Memory B cell (primary cell): ENCODE measurements at regions not wholly inside any gene's neighbourhood (a gene's known extent, or its start where the extent isn't known, plus 50 kb on each side); places are given as distances from the start of the nearest gene placed in this dataset.

ENCODE experiments used
- ATAC-seq: fragments of 150-1000 bp; cut with Tn5 transposase; 2 replicates; pipeline ENCODE4 v1.10.0; 2021; ENCODE audit warnings: low read depth, mild to moderate bottlenecking, moderate library complexity
- DNase-seq, 2 donors: peaks; one replicate each; pipeline ENCODE4 v3.0.0; 2022; ENCODE audit warnings: low spot score in 2 of 2
- H3K27ac Mint-ChIP-seq: one replicate; pipeline ENCODE4 v1.8.0; 2022; ENCODE audit warnings: mild to moderate bottlenecking, moderate library complexity, mixed read lengths
- H3K27me3 Mint-ChIP-seq: one replicate; pipeline ENCODE4 v1.8.0; 2022; ENCODE audit warnings: mixed read lengths
- H3K36me3 Mint-ChIP-seq: one replicate; pipeline ENCODE4 v1.8.0; 2022; ENCODE audit warnings: mild to moderate bottlenecking, mixed read lengths
- H3K4me1 Mint-ChIP-seq: one replicate; pipeline ENCODE4 v1.8.0; 2022; ENCODE audit warnings: mixed read lengths
- H3K4me3 Mint-ChIP-seq: one replicate; pipeline ENCODE4 v1.8.0; 2022; ENCODE audit warnings: mild to moderate bottlenecking, moderate library complexity, mixed read lengths
- H3K9me3 Mint-ChIP-seq: one replicate; pipeline ENCODE4 v1.8.0; 2022; ENCODE audit warnings: mixed read lengths

DNA sequence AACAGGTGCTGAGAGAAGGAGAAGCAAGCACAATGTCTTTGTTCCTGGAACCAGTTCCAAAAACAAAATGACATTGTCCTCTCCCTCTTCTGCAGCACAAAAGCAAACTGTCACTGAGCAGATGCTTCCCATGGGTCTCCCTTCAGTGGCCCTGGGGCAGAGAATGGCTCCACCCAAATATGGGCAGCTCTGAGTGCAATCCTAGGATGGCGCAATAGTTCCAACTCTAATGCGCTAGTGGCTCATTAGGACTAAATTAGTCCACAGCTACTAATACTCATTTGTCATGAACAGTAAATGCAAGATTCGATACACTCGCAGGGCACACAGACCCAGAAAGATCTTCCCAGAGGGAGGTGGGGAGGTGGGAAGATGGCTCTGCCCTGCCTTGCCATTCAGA, 205.2 kb upstream of the CHAC2 start:
- H3K27me3 Mint-ChIP-seq, result no peaks in the 10 kb centered on the region
- peaks cover 3% of the 10 kb centered on the region for H3K9me3 Mint-ChIP-seq
- ATAC-seq (no peak), DNase-seq (no peak)
- H3K36me3 Mint-ChIP-seq, result no peaks in the 10 kb centered on the region
- no peak overlapping the region for H3K27ac Mint-ChIP-seq
- H3K4me3 Mint-ChIP-seq, result no peak overlapping the region
- no peaks in the 10 kb centered on the region for H3K4me1 Mint-ChIP-seq

DNA sequence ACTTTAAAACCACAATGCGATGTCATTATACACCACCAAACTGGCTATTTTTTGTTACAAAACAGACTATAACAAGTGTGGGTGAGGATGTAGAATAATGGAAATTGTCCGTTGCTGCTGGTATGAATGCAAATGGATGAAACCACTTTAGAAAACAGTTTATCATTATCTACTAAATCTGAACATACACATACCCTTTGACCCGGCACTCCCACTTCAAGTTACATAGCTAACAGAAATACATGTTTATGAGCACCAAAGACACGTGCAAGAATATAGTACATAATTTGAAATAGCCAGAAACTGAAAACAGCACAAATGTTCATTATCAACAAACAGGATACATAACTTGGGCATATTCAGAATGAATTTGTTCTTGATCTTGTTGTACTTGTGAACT, 206.4 kb upstream of the CHAC2 start:
- H3K9me3 Mint-ChIP-seq, result peaks cover 7% of the 10 kb centered on the region
- no peak overlapping the region for H3K27ac Mint-ChIP-seq
- H3K4me1 Mint-ChIP-seq, result no peaks in the 10 kb centered on the region
- no peak overlapping the region for H3K4me3 Mint-ChIP-seq
- peaks cover 1% of the 10 kb centered on the region for H3K36me3 Mint-ChIP-seq
- H3K27me3 Mint-ChIP-seq, result peaks cover 1% of the 10 kb centered on the region
- ATAC-seq, result no peak
- DNase-seq, result no peak

DNA sequence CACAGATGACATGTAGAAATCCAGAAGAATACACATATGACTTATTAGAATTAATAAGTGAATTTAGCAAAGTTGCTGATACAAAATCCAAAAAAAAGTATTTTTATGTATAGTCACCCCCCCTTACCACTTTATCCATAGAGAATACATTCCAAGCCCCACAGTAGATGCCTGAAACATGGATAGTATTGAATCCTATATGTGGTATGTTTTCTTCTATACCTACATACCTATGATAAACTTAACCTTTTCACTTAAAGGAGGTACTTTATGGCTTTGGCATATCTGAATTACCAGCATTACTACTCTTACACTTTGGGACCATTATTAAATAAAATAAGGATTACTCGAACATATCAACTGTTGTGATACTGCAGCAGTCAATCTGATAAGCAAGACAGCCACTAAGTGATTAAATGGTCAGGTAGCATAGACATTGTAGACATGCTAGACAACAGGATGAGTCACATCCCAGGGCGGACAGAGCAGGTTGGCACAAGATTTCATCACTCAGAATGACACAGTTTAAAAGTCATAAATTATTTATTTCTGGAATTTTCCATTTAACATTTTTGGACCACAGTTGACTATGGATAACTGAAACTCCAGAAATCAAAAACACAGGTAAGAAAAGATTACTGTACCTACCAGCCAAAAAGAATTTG, 208.2 kb upstream of the CHAC2 start:
- no peak for ATAC-seq
- no peak for DNase-seq
- peaks cover 1% of the 10 kb centered on the region for H3K27me3 Mint-ChIP-seq
- no peak overlapping the region for H3K4me3 Mint-ChIP-seq
- H3K27ac Mint-ChIP-seq, result no peak overlapping the region
- H3K9me3 Mint-ChIP-seq, result peaks cover 7% of the 10 kb centered on the region
- H3K36me3 Mint-ChIP-seq, result peaks cover 1% of the 10 kb centered on the region
- H3K4me1 Mint-ChIP-seq, result no peaks in the 10 kb centered on the region

DNA sequence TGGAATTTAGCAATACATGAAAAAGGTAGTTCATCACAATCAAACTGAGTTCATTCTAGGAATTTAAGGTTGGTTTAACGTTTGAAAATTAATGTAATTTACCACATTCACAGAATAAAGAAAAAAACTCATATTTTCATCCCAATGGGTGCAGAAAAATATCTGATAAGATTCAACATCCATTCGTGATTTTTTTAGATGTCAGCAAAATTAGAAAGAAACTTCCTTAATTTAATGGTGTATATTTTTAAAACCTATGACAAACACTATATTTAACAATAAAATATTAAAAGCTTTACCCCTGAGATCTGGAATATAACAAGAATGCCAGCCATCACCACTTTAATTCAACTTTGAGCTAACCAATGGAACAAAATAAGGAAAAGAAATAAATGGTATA, 208.7 kb upstream of the CHAC2 start:
- Mint-ChIP-seq H3K27ac (no peak overlapping the region), H3K4me1 (no peaks in the 10 kb centered on the region), H3K27me3 (peaks cover 1% of the 10 kb centered on the region), H3K9me3 (peaks cover 7% of the 10 kb centered on the region), H3K4me3 (no peak overlapping the region), H3K36me3 (peaks cover 1% of the 10 kb centered on the region)
- DNase-seq (no peak), ATAC-seq (no peak)

DNA sequence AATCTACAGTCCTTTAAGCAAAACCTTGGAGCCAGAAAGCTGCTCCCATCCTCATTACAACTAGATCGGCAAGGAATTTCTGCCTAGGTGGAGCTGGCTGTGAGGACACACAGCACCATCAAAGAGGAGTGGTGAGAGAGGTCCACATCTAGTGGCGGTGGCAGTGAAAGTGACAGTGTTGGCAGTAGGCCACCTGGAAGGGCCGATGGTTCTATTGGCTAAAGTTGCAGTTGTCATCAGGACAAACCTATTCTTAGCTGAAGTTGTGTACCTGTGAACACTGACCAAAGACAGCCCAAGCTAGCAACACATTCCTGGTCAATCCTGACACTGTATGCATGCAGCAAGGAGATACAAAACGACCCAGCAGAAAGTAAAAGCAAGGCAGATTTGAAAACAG, 218.1 kb upstream of the CHAC2 start:
- Mint-ChIP-seq H3K4me1 (no peaks in the 10 kb centered on the region), H3K27me3 (peaks cover 4% of the 10 kb centered on the region), H3K9me3 (peaks cover 7% of the 10 kb centered on the region), H3K27ac (no peak overlapping the region), H3K36me3 (no peaks in the 10 kb centered on the region), H3K4me3 (no peak overlapping the region)
- DNase-seq (no peak), ATAC-seq (no peak)

DNA sequence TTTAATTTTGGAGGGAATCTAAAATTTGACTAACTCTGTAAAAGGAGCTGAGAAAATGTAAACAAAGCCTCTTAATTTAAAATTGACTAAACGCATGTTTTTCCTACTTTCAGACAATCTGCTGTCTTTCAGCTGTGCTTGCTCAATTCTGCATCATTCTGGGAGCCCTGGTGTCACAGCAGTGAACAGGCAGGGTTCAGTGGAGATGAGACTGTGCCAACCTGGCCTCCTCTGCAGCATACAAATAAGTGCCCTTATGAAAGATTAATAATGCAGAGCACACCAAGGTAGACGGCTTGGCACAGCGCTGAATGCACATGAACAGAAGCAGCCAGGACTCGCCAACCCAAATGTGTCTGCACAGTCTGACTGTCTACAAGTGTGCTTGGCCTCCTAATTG, 222.0 kb upstream of the CHAC2 start:
- Mint-ChIP-seq H3K27ac (no peak overlapping the region), H3K36me3 (no peaks in the 10 kb centered on the region), H3K4me1 (no peaks in the 10 kb centered on the region), H3K9me3 (no peaks in the 10 kb centered on the region), H3K4me3 (no peak overlapping the region), H3K27me3 (peaks cover 4% of the 10 kb centered on the region)
- ATAC-seq (no peak), DNase-seq (no peak)

DNA sequence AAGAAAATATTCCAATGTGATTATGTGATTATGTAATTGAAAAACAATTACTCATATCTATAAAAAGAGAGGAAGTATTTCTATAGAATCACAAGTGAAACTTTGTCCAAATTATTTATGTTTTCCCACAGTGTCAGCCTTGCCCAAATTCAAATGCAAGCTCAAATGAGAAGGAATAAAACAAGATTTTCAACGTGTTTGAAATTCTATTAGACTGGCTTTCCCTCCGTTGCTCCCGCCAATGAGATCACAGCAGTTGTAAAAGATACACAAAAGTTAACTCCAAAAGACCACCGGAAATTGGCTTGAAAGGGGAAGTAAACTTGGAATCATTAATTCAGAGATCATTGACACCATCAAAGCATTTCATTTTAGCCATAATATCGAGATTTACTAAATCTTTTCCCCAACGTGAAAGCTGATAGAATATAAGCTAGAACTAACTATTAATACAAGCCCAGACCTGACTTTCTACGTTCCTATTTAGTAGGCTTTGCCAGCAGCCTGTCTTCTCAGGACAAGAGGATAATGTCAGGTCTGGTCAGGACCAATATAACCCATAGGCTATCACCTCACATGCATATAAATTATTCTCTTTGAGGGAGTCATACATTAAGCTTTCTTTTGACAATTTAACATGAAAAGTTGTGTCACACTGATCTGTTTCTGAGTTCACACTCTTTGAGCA, 222.6 kb upstream of the CHAC2 start:
- Mint-ChIP-seq H3K4me1 (no peaks in the 10 kb centered on the region), H3K4me3 (no peak overlapping the region), H3K36me3 (no peaks in the 10 kb centered on the region), H3K27me3 (peaks cover 4% of the 10 kb centered on the region), H3K9me3 (peaks cover 2% of the 10 kb centered on the region), H3K27ac (no peak overlapping the region)
- DNase-seq, result no peak
- ATAC-seq, result no peak

DNA sequence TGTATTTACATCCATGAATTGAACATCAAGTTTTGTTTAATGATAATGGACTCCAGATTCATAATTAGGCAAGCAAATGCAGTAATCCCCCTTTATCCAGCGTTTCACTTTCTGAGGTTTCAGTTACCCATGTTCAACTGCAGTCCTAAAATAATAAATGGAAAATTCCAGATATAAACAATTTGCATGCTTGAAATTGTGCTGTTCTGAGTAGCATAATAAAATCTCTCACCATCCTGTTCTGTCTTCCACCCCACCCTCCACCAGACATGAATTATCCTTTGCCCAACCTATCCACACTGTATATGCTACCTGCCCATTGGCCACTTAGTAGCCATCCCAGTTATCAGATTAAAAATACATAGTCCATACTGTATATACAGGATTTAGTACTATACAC, 224.5 kb upstream of the CHAC2 start:
- H3K4me3 Mint-ChIP-seq, result no peak overlapping the region
- H3K36me3 Mint-ChIP-seq, result no peaks in the 10 kb centered on the region
- no peak overlapping the region for H3K27ac Mint-ChIP-seq
- no peaks in the 10 kb centered on the region for H3K4me1 Mint-ChIP-seq
- no peak for DNase-seq
- peaks cover 7% of the 10 kb centered on the region for H3K27me3 Mint-ChIP-seq
- ATAC-seq, result no peak
- peaks cover 2% of the 10 kb centered on the region for H3K9me3 Mint-ChIP-seq

DNA sequence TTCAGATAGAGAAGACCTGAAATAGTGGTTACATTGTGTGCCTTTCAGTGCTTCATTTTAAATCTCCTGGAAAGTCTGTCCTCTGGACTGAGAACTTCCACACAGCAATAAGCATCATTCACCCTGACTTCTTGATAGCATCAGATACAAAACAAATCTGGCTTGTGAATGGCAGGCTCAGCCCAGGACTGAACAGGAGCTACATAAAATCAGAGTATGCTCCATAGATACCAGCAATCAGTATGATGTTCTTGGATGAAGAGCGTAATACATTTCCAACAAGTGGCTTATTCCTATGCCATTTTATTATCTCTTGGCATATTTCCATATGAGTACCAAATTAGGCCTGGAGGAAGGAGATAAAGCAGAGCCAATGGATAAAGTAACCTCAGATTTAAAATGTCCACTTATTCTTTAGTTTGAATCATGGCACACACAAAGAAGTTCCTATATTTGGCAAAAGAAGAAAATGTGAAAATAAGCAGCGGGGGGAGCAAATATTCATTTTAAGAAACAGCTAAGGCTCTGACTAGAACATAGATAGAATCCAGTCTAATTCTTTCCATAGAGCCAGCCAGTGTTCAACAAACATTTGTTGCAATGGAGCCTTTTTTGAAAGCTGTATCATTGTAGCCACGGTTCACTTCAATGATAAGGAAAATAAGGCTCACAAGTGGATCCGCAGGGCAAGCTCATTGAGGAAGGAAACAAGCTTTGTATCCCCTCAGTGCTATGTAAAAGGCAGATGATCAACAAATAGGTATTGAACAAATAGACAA, 230.8 kb upstream of the CHAC2 start:
- no peak for DNase-seq
- H3K4me1 Mint-ChIP-seq, result no peaks in the 10 kb centered on the region
- H3K27ac Mint-ChIP-seq, result no peak overlapping the region

DNA sequence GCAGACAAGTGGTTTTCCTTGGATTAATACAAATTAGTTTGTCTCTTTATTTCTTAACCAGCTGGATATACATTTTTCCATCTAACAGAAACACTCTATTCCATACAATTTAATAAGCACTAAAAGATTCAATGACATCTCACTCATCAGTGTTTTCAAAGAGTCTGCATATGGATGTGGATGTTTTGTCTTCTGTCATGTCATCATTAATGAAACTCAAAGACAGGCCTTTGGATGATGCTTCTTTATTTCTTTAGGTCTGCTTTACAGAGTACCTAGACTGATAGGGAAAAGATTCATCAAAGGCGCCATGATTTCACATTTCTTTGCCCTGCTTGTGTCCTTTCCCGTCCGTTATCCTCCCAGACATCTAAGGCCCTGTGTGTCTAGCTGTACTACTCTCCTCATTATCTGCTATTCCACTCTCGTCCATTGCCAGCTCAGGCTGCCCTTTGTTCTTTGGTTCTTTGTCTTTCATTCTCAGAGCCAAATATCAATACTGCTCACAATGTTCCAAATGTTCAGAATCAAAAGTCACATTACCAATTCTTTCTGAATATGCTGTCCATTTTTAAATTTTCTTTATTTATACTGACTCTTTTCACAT, 232.3 kb upstream of the CHAC2 start:
- no peak for DNase-seq
- Mint-ChIP-seq H3K4me3 (no peak overlapping the region), H3K4me1 (no peaks in the 10 kb centered on the region), H3K27ac (no peak overlapping the region), H3K36me3 (no peaks in the 10 kb centered on the region), H3K9me3 (peaks cover 1% of the 10 kb centered on the region), H3K27me3 (peaks cover 10% of the 10 kb centered on the region)
- ATAC-seq, result no peak

More for the DNA sequence above, 230.8 kb upstream of the CHAC2 start:
- Mint-ChIP-seq H3K27me3 (peaks cover 10% of the 10 kb centered on the region), H3K36me3 (no peaks in the 10 kb centered on the region), H3K4me3 (no peak overlapping the region), H3K9me3 (peaks cover 2% of the 10 kb centered on the region)
- ATAC-seq, result no peak

DNA sequence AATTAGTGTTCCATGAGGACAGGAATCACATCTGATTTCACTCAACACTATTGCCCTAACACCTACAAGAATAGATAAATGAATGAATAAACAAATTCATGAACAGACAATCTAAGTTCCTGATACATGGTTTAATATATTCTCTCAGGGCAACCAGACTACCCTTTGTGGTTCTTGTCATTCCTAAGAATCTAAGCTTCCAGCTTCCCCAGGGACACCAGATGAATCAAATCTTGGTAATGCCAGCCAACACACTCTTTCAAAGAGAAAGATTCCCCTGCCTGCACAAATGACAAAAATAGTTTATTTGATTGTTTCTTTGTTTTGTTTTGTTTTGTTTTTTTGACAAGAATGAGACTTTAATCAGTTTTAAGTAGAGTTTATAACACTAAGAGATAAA, 237.5 kb upstream of the CHAC2 start:
- ATAC-seq, result no peak
- Mint-ChIP-seq H3K4me3 (no peak overlapping the region), H3K36me3 (no peaks in the 10 kb centered on the region), H3K4me1 (no peaks in the 10 kb centered on the region), H3K9me3 (peaks cover 8% of the 10 kb centered on the region), H3K27ac (no peak overlapping the region), H3K27me3 (no peaks in the 10 kb centered on the region)
- no peak for DNase-seq

DNA sequence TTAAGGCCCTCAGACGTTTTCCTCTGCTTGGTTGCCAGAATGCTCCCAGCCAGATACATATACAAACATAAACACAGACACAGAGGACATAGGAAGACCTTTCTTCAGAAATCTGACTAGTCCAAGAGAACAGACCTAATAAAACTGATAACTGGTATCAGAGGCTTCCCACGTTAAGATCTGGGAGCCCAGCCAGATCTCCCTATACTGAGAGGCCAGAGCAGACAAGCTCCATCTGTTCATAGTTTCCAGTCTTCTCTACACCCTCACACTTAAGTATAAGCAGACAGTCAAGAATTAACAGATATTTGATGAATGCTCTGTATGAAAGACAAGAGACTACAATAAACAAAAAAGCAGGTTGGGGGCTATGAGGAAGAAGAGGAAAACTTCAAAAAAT, 240.5 kb upstream of the CHAC2 start:
- ATAC-seq, result no peak
- Mint-ChIP-seq H3K27me3 (peaks cover 1% of the 10 kb centered on the region), H3K36me3 (no peaks in the 10 kb centered on the region), H3K9me3 (peaks cover 8% of the 10 kb centered on the region), H3K4me3 (no peak overlapping the region), H3K27ac (no peak overlapping the region), H3K4me1 (no peaks in the 10 kb centered on the region)
- DNase-seq, result no peak

DNA sequence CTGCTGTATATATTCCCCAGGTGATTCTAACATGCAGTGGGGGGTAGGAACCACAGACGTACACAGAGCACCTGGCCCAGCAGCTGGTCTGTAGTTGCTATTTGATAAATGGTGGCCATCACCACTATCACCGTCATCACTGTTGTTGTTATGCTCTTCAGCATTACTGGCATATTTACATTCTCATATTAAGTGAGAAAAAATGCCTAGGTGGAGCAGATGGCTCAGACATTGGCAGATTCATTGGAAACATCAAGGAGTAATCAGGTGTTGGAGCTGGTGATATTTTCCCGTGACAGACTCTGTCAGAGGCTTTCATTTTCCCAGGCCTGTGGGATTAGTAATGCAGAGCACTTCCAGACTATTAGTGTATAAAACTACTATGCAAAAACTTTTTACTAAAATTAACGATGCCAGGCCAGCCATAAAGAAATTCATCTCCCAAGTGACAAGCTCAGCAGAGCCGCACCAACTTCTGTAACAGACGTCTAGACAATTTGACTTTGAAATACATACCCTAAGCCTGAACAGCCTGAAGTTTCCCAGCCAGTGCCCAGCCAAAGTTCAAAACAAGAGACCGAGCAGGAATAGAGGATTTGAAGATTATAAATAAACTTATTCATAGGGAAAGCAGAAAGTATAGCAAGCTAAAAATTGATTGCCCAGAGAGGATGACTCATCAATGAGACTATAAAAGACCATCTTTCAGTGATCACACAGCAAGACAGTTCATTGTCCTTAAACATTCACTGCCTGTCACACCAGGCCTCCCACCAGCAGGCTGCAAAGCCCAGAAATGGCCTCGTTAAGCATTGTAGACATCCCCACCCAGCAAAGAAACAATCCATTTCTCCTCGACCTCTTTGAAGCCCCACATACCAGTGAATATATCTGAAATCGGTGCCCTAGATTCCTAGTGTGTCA, 247.4 kb upstream of the CHAC2 start:
- no peak overlapping the region for H3K27ac Mint-ChIP-seq
- ATAC-seq (no peak), DNase-seq (no peak)
- H3K36me3 Mint-ChIP-seq, result no peaks in the 10 kb centered on the region
- no peaks in the 10 kb centered on the region for H3K9me3 Mint-ChIP-seq
- H3K4me1 Mint-ChIP-seq, result peaks cover 5% of the 10 kb centered on the region
- no peak overlapping the region for H3K4me3 Mint-ChIP-seq
- peaks cover 6% of the 10 kb centered on the region for H3K27me3 Mint-ChIP-seq
